ENCODE measurements at regions not wholly inside any gene's neighbourhood (a gene's known extent, or its start where the extent isn't known, plus 50 kb on each side); places are given as distances from the start of the nearest gene placed in this dataset.

GRCh38 chr14:38951451-38951850 is 151.6 kb downstream of the SEC23A start:
- WGBS (ENCODE audit: insufficient coverage, low coverage, missing lambda C conversion rate) = 0% methylated on average over 1 of the region's 1 CpG
- H3K36me3 ChIP-seq (ENCODE audit: control insufficient read depth, insufficient read depth, low read length) = no peaks in the 10 kb centered on the region
- FAIRE-seq (no peak), DNase-seq (ENCODE audit: extremely low read depth in 1 of 4, low spot score in 3 of 4) (no peak), ATAC-seq (no peak)
- in situ Hi-C loops (cut with MboI) (no loop called here), intact Hi-C loops (cut with micrococcal nuclease) (no loop called here)
- H3K9ac ChIP-seq (ENCODE audit: insufficient read depth in 1 of 2, low read depth in 2 of 2, low read length in 2 of 2) = no peak overlapping the region
- no peak overlapping the region for H3K4me3 ChIP-seq
- no TSS peak for BruUV-seq (replicated peaks)
- H4K20me1 ChIP-seq (replicated peaks; ENCODE audit: control insufficient read depth, insufficient read depth, low read length) = no peaks in the 10 kb centered on the region
- CTCF ChIA-PET (ENCODE audit: low intra/inter-chr PET ratio) = no interaction called here
- no peaks in the 10 kb centered on the region for H3K9me3 ChIP-seq (replicated peaks; ENCODE audit: control insufficient read depth, insufficient read depth, low read depth, low read length)
- POLR2A ChIA-PET = no interaction called here
- H3K79me2 ChIP-seq (ENCODE audit: control insufficient read depth, insufficient read depth, low read length) = no peaks in the 10 kb centered on the region
- no peaks in the 10 kb centered on the region for H3K9me1 ChIP-seq (ENCODE audit: control insufficient read depth, insufficient read depth, low read length)
- H3K4me1 ChIP-seq (replicated peaks in 1 of 2; ENCODE audit: control insufficient read depth in 2 of 2, insufficient read depth in 2 of 2, low read length in 2 of 2) = no peaks in the 10 kb centered on the region
- no peak overlapping the region for H3K27ac ChIP-seq (ENCODE audit: extremely low read depth, low read depth, low read length)
- H3K27me3 ChIP-seq (ENCODE audit: control insufficient read depth in 2 of 2, insufficient read depth in 2 of 2, low read length in 2 of 2) = no peaks in the 10 kb centered on the region
- no peak overlapping the region for H2AFZ ChIP-seq (ENCODE audit: low read depth, low read length)
- no peak overlapping the region for H3K4me2 ChIP-seq (ENCODE audit: insufficient read depth, low read length)
- TF ChIP-seq, protein P1, sequence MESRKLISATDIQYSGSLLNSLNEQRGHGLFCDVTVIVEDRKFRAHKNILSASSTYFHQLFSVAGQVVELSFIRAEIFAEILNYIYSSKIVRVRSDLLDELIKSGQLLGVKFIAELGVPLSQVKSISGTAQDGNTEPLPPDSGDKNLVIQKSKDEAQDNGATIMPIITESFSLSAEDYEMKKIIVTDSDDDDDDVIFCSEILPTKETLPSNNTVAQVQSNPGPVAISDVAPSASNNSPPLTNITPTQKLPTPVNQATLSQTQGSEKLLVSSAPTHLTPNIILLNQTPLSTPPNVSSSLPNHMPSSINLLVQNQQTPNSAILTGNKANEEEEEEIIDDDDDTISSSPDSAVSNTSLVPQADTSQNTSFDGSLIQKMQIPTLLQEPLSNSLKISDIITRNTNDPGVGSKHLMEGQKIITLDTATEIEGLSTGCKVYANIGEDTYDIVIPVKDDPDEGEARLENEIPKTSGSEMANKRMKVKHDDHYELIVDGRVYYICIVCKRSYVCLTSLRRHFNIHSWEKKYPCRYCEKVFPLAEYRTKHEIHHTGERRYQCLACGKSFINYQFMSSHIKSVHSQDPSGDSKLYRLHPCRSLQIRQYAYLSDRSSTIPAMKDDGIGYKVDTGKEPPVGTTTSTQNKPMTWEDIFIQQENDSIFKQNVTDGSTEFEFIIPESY (CRISPR knock-in tag; IDR thresholded peaks at IDR 0.05) = no peak
- TF ChIP-seq CHD4 (IDR thresholded peaks at IDR 0.05; ENCODE audit: insufficient read depth, insufficient replicate concordance, low read depth, low read length, poor library complexity, severe bottlenecking) = no peak
- TF ChIP-seq PRMT5 (CRISPR knock-in tag; IDR thresholded peaks at IDR 0.05) = no peak
- TF ChIP-seq ZNF699 (CRISPR knock-in tag; IDR thresholded peaks at IDR 0.05; ENCODE audit: insufficient replicate concordance) = no peak
- TF ChIP-seq CBX5 (IDR thresholded peaks at IDR 0.05; ENCODE audit: borderline replicate concordance, low read depth) = no peak
- TF ChIP-seq HEY1 (CRISPR knock-in tag; IDR thresholded peaks at IDR 0.05; ENCODE audit: borderline replicate concordance) = no peak
- TF ChIP-seq ZNF174 (CRISPR knock-in tag; IDR thresholded peaks at IDR 0.05) = no peak
- TF ChIP-seq ZBTB7A (IDR thresholded peaks at IDR 0.05; ENCODE audit: borderline replicate concordance, control insufficient read depth, low read depth, low read length) = no peak
- TF ChIP-seq OTX1 (CRISPR knock-in tag; IDR thresholded peaks at IDR 0.05) = no peak
- no peak for TF ChIP-seq HNRNPLL (IDR thresholded peaks at IDR 0.05; ENCODE audit: low read depth, low read length, poor library complexity, severe bottlenecking)
- no peak for TF ChIP-seq IRF2 (CRISPR knock-in tag; IDR thresholded peaks at IDR 0.05)
- no peak for TF ChIP-seq FOXJ3 (CRISPR knock-in tag; IDR thresholded peaks at IDR 0.05)
